ENCODE measurements at regions not wholly inside any gene's neighbourhood (a gene's known extent, or its start where the extent isn't known, plus 50 kb on each side); places are given as distances from the start of the nearest gene placed in this dataset.

DNA sequence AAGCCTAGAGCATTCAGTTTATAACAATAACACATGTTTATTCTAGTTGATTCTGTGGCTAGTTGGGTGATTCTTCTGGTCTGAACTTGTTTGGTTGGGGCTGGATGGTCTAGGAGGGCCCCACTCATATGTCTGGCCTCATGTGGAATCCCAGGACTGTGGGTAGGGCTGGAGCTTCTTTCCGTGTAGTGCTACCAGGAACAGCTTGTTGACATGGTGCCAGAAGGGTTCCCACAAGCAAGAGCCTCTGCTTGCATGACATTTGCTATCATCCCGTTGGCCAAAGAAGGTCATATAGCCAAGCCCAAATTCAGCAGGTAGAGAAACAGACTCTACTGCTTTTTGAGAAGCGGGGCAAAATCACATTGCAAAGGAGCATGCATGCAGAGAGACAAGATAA, 67.6 kb upstream of the PPP2R5A start:
- intact Hi-C loops (cut with micrococcal nuclease): no loop called here
- H3K9me3 Mint-ChIP-seq: no peaks in the 10 kb centered on the region
- ATAC-seq (ENCODE audit: low read depth): no peak
- ChIA-PET POLR2A (no interaction called here), CTCF (no interaction called here)
- no peak overlapping the region for H3K27ac Mint-ChIP-seq
- DNase-seq: no peak
- peaks cover 10% of the 10 kb centered on the region for H3K4me1 Mint-ChIP-seq
- TF ChIP-seq, protein P1, sequence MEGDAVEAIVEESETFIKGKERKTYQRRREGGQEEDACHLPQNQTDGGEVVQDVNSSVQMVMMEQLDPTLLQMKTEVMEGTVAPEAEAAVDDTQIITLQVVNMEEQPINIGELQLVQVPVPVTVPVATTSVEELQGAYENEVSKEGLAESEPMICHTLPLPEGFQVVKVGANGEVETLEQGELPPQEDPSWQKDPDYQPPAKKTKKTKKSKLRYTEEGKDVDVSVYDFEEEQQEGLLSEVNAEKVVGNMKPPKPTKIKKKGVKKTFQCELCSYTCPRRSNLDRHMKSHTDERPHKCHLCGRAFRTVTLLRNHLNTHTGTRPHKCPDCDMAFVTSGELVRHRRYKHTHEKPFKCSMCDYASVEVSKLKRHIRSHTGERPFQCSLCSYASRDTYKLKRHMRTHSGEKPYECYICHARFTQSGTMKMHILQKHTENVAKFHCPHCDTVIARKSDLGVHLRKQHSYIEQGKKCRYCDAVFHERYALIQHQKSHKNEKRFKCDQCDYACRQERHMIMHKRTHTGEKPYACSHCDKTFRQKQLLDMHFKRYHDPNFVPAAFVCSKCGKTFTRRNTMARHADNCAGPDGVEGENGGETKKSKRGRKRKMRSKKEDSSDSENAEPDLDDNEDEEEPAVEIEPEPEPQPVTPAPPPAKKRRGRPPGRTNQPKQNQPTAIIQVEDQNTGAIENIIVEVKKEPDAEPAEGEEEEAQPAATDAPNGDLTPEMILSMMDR (IDR thresholded peaks at IDR 0.05): no peak
- H3K36me3 Mint-ChIP-seq (ENCODE audit: low read depth): no peaks in the 10 kb centered on the region
- H3K4me3 Mint-ChIP-seq: no peak overlapping the region
- H3K27me3 Mint-ChIP-seq: peaks cover 11% of the 10 kb centered on the region

DNA sequence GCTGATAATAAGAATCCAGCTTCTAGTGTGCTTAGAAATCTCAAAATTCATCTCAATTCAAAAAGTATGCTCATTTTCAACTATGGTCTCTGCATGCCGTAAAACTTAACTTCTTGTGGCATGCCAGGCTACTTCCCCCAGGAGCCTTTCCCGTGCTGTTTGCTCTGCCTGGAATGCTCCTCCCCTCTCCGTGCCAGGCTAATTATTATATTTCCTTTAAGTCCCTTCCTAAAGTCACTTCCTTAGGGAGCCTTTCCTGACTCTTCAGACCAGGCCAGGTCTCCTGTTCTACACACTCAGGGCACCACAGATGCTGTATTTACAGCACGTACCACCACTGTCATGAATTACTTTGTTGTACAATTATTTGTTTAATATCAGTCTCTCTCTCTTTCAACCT, 67.1 kb upstream of the PPP2R5A start:
- no peaks in the 10 kb centered on the region for H3K9me3 Mint-ChIP-seq
- DNase-seq (no peak), ATAC-seq (ENCODE audit: low read depth) (no peak)
- peaks cover 11% of the 10 kb centered on the region for H3K27me3 Mint-ChIP-seq
- ChIA-PET CTCF (no interaction called here), POLR2A (no interaction called here)
- TF ChIP-seq, protein P1 (IDR thresholded peaks at IDR 0.05): no peak
- no peaks in the 10 kb centered on the region for H3K36me3 Mint-ChIP-seq (ENCODE audit: low read depth)
- H3K27ac Mint-ChIP-seq: no peak overlapping the region
- intact Hi-C loops (cut with micrococcal nuclease): no loop called here
- H3K4me1 Mint-ChIP-seq: peaks cover 10% of the 10 kb centered on the region
- no peak overlapping the region for H3K4me3 Mint-ChIP-seq

DNA sequence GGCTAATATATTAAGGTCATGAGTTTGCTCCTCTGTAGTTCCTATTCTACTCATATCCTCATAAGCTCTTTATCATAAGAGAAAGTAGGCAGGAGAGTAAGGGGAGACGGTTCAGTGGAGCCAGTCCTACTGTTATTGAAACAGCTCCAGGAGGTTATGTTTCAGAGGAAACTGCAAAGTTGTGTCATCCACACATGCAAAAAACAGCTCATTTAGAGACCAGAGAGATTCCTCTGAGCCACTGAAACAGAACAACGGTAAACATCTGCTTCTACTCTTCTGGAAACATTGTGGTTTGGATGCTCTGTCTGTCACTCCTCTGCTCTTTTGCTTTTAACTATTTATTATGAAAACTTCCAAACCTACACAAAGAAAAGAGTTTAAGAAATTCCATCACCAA, 66.3 kb upstream of the PPP2R5A start:
- POLR2A ChIA-PET: no interaction called here
- TF ChIP-seq, protein P1 (IDR thresholded peaks at IDR 0.05): no peak
- DNase-seq (no peak), ATAC-seq (ENCODE audit: low read depth) (peak; percentile 45)
- no peak overlapping the region for H3K4me3 Mint-ChIP-seq
- CTCF ChIA-PET: interaction anchor here (0.9 kb wide), 1 partner anchor 154 kb away, joined by 3 read pairs; no protein-coding TSS in a partner anchor
- intact Hi-C loops (cut with micrococcal nuclease): no loop called here
- peaks cover 10% of the 10 kb centered on the region for H3K4me1 Mint-ChIP-seq
- peaks cover 8% of the 10 kb centered on the region for H3K27me3 Mint-ChIP-seq
- H3K27ac Mint-ChIP-seq: no peak overlapping the region
- no peaks in the 10 kb centered on the region for H3K9me3 Mint-ChIP-seq
- no peaks in the 10 kb centered on the region for H3K36me3 Mint-ChIP-seq (ENCODE audit: low read depth)

DNA sequence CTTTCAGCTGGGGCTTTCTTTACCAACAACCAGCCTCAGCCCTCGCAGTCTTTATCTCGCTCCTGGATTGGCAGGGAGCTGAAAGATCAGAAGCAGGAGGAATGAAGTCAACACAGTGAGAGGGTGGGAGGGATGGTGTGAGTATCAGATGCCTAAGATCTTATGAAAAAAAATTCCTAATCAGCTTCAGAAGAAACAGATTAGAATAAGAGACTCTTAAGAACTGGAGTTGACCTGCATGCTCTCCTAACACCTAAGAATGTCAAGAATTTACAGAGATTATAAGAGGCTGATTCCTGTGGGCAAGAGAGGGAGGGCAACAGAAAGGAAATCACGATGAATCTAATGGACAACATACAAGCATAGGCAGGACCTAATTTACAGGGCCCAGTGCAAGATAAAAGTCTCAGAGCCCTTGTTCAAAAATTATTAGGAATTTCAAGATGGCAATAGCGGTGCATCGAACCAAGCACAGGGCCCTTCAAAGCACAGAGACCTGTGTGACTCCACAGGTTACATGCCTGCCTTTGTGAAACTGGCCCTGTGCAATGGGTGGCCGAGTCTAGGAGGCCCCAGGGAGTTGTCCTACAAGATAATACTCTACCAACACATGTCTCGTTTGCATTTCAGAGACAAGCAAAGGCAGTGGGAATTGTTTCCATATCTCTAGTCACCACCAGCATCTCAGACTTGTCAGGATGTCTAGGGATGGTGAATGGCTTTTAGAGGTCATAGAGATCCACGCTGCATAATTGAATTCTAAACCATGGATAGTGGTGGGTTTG, 65.3 kb upstream of the PPP2R5A start:
- ATAC-seq (ENCODE audit: low read depth): no peak
- H3K9me3 Mint-ChIP-seq: no peaks in the 10 kb centered on the region
- intact Hi-C loops (cut with micrococcal nuclease): no loop called here
- peaks cover 10% of the 10 kb centered on the region for H3K4me1 Mint-ChIP-seq
- peaks cover 6% of the 10 kb centered on the region for H3K27me3 Mint-ChIP-seq
- no peaks in the 10 kb centered on the region for H3K36me3 Mint-ChIP-seq (ENCODE audit: low read depth)
- ChIA-PET POLR2A (no interaction called here), CTCF (no interaction called here)
- TF ChIP-seq, protein P1 (IDR thresholded peaks at IDR 0.05): no peak
- no peak for DNase-seq
- H3K4me3 Mint-ChIP-seq: no peak overlapping the region
- H3K27ac Mint-ChIP-seq: no peak overlapping the region

DNA sequence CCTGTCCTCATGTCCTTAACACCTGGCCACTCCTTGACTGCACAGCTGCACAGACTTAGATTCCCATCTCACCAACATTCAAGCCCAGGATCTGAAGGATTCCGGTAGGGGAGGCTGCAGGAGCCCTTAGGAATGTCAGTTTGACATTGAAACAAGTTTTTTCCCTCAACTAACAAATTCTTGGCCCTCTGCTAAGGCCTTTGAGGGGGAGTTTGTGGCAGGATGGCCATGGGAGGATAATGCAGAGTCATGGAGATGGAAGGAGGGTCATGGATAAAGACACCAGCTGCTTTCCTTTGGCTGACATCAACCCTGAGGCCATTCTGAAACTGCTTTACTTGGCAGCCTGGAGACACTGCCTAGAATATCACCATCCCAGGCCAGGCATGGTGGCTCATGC, 63.4 kb upstream of the PPP2R5A start:
- Mint-ChIP-seq H3K27me3 (peaks cover 2% of the 10 kb centered on the region), H3K4me1 (peaks cover 22% of the 10 kb centered on the region), H3K4me3 (no peak overlapping the region), H3K27ac (no peak overlapping the region), H3K9me3 (no peaks in the 10 kb centered on the region), H3K36me3 (ENCODE audit: low read depth) (no peaks in the 10 kb centered on the region)
- DNase-seq (no peak), ATAC-seq (ENCODE audit: low read depth) (no peak)
- CTCF ChIA-PET: no interaction called here
- TF ChIP-seq, protein P1 (IDR thresholded peaks at IDR 0.05): no peak
- intact Hi-C loops (cut with micrococcal nuclease): no loop called here
- POLR2A ChIA-PET: no interaction called here
